Fibroblast of lung (primary cell): ENCODE measurements at regions not wholly inside any gene's neighbourhood (a gene's known extent, or its start where the extent isn't known, plus 50 kb on each side); places are given as distances from the start of the nearest gene placed in this dataset.

Source experiments
- EZH2 ChIP-seq: IDR thresholded peaks from 2 replicates; pipeline ENCODE4 v1.5.1; 2012; ENCODE audit warnings: low read length, control low read depth, mild to moderate bottlenecking; ENCODE audit errors: missing control alignments
- TF ChIP-seq, protein P1 (sequence below), 2 donors: IDR thresholded peaks in 1 of 2; conservative IDR thresholded peaks in 1 of 2; 1 replicate in 1 of 2; 2 replicates in 1 of 2; pipeline ENCODE4 v1.5.1; 2011 to 2012; ENCODE audit warnings: low read length in 2 of 2, control low read depth in 1 of 2, inconsistent platforms in 1 of 2, low read depth in 1 of 2, mild to moderate bottlenecking in 1 of 2

DNA sequence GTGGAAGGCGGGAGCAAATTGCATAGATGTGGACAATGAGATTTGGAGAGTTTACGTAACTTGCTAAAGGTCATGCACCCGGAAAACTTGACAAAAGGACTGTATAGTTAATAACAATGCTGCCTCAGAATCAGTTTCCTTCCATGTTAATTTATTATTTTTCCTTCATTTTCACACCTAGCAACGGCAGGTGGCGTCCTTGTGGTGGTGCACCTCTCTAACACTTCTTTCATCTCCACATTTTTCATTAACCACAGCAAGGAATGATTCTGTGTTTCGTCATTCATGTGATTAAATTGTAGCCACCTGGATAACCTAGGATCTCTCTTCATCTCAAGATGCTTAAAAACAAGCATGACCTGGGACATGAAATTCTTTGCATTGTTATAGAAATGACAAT is 2133.0 kb downstream of the NCAM2 start:
- TF ChIP-seq, protein P1, sequence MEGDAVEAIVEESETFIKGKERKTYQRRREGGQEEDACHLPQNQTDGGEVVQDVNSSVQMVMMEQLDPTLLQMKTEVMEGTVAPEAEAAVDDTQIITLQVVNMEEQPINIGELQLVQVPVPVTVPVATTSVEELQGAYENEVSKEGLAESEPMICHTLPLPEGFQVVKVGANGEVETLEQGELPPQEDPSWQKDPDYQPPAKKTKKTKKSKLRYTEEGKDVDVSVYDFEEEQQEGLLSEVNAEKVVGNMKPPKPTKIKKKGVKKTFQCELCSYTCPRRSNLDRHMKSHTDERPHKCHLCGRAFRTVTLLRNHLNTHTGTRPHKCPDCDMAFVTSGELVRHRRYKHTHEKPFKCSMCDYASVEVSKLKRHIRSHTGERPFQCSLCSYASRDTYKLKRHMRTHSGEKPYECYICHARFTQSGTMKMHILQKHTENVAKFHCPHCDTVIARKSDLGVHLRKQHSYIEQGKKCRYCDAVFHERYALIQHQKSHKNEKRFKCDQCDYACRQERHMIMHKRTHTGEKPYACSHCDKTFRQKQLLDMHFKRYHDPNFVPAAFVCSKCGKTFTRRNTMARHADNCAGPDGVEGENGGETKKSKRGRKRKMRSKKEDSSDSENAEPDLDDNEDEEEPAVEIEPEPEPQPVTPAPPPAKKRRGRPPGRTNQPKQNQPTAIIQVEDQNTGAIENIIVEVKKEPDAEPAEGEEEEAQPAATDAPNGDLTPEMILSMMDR (conservative IDR thresholded peaks at IDR 0.05 in 1 of 2, IDR thresholded peaks at IDR 0.05 in 1 of 2; ENCODE audit: low read depth in 1 of 2, low read length in 2 of 2) = no peak
- no peak for TF ChIP-seq EZH2
